Lung (tissue), 11 donors: ENCODE measurements at regions not wholly inside any gene's neighbourhood (a gene's known extent, or its start where the extent isn't known, plus 50 kb on each side); places are given as distances from the start of the nearest gene placed in this dataset.

Experiments used
- ATAC-seq: fragments of 200-7000 bp; cut with Tn5 transposase; one replicate; pipeline ENCODE4 v1.9.1; 2020; ENCODE audit warnings: moderate number of reproducible peaks; ENCODE audit not compliant: insufficient read depth, low FRiP score
- DNase-seq, 3 donors: peaks; one replicate each; pipeline ENCODE4 v3.0.0-alpha.2; 2013 to 2017
- H3K27ac ChIP-seq, 2 donors: one replicate each; pipeline ENCODE4 v1.5.1; 2013; ENCODE audit warnings: mild to moderate bottlenecking in 2 of 2, moderate library complexity in 2 of 2, control low read depth in 1 of 2, inconsistent platforms in 1 of 2, low read depth in 1 of 2, low read length in 1 of 2
- H3K27me3 ChIP-seq, 3 donors: one replicate each; pipeline ENCODE4 v1.5.1; 2013; ENCODE audit warnings: low read length in 2 of 3; ENCODE audit not compliant: control insufficient read depth in 3 of 3, insufficient read depth in 3 of 3
- H3K36me3 ChIP-seq, 4 donors: one replicate each; pipeline ENCODE4 v1.5.1; 2013; ENCODE audit warnings: low read length in 4 of 4, mild to moderate bottlenecking in 1 of 4, moderate library complexity in 1 of 4; ENCODE audit not compliant: control insufficient read depth in 4 of 4, insufficient read depth in 4 of 4
- H3K4me1 ChIP-seq, 5 donors: one replicate each; pipeline ENCODE4 v1.5.1; 2013; ENCODE audit warnings: low read length in 5 of 5, mild to moderate bottlenecking in 2 of 5, moderate library complexity in 1 of 5; ENCODE audit not compliant: control insufficient read depth in 5 of 5, insufficient read depth in 5 of 5
- H3K4me3 ChIP-seq: one replicate; pipeline ENCODE4 v1.5.1; 2013; ENCODE audit warnings: mild to moderate bottlenecking, control low read depth, moderate library complexity
- H3K9ac ChIP-seq, 2 donors: one replicate each; pipeline ENCODE4 v1.5.1; 2013; ENCODE audit warnings: low read length in 2 of 2, control low read depth in 1 of 2; ENCODE audit not compliant: insufficient read depth in 1 of 2
- H3K9me3 ChIP-seq, 4 donors: one replicate each; pipeline ENCODE4 v1.5.1; 2013; ENCODE audit warnings: low read length in 3 of 4, mild to moderate bottlenecking in 1 of 4, moderate library complexity in 1 of 4; ENCODE audit not compliant: control insufficient read depth in 4 of 4, insufficient read depth in 3 of 4
- CTCF ChIP-seq: IDR thresholded peaks from 2 replicates; pipeline ENCODE4 v1.5.1; 2012; ENCODE audit warnings: mild to moderate bottlenecking; ENCODE audit errors: control extremely low read depth, extremely low read depth
- WGBS, 2 donors: extraction: QIAGEN DNeasy Blood & Tissue Kit; methylation state at CpG; one replicate each; pipeline ENCODE4 v1.1.7; 2013; 5-methylcytosine and 5-hydroxymethylcytosine counted together
- donor health status: control.
- donor health status: control.
- donor health status: Bipolar disorder and iron deficiency.
- donor health status: healthy.
- donor health status: DM: yes; HTN: yes; CAD: no.

- H3K36me3 ChIP-seq: no peaks in the 10 kb centered on the region
- DNase-seq (no peak), ATAC-seq (no peak)
- WGBS, 2 donors: 75 to 77% methylated on average over 7 of the region's 7 CpGs
- no peak overlapping the region for H3K9ac ChIP-seq
- peaks cover 0 to 10% (median 0%) of the 10 kb centered on the region in 4 donors for H3K9me3 ChIP-seq
- TF ChIP-seq CTCF: no peak
- H3K27me3 ChIP-seq: no peaks in the 10 kb centered on the region
- no peaks in the 10 kb centered on the region for H3K4me1 ChIP-seq
- no peak overlapping the region for H3K4me3 ChIP-seq
- H3K27ac ChIP-seq: no peak overlapping the region
Observed at GRCh38 chr9:19550009-19550408, 141.2 kb downstream of the ACER2 start.

- WGBS, 2 donors: 70 to 89% methylated on average over 3 of the region's 3 CpGs
- no peak for DNase-seq
- no peaks in the 10 kb centered on the region for H3K27me3 ChIP-seq
- H3K36me3 ChIP-seq: no peaks in the 10 kb centered on the region
- peaks cover 0 to 3% (median 0%) of the 10 kb centered on the region in 4 donors for H3K9me3 ChIP-seq
- H3K9ac ChIP-seq: no peak overlapping the region
- TF ChIP-seq CTCF: no peak
- ATAC-seq: no peak
- no peak overlapping the region for H3K4me3 ChIP-seq
- no peaks in the 10 kb centered on the region for H3K4me1 ChIP-seq
- H3K27ac ChIP-seq: no peak overlapping the region
Observed at GRCh38 chr9:19533373-19533772, 124.6 kb downstream of the ACER2 start.

GRCh38 chr9:19527663-19528062 is 118.9 kb downstream of the ACER2 start:
- DNase-seq (peak in 1 of 3 donors; percentile 4), ATAC-seq (no peak)
- Histone ChIP-seq H3K9ac (no peak overlapping the region), H3K9me3 (no peaks in the 10 kb centered on the region), H3K4me1 (no peaks in the 10 kb centered on the region), H3K4me3 (no peak overlapping the region), H3K27me3 (no peaks in the 10 kb centered on the region), H3K36me3 (no peaks in the 10 kb centered on the region), H3K27ac (no peak overlapping the region)
- WGBS, 2 donors: 57 to 77% methylated on average over 3 of the region's 3 CpGs
- no peak for TF ChIP-seq CTCF

- 70 to 74% methylated on average over 2 of the region's 2 CpGs for WGBS, 2 donors
Observed at GRCh38 chr9:19522558-19522957, 113.7 kb downstream of the ACER2 start.

More at GRCh38 chr9:19522558-19522957, 113.7 kb downstream of the ACER2 start:
- Histone ChIP-seq H3K9me3 (no peaks in the 10 kb centered on the region), H3K27ac (no peak overlapping the region), H3K4me1 (no peaks in the 10 kb centered on the region), H3K27me3 (no peaks in the 10 kb centered on the region), H3K36me3 (no peaks in the 10 kb centered on the region), H3K9ac (no peak overlapping the region), H3K4me3 (no peak overlapping the region)
- DNase-seq (no peak), ATAC-seq (no peak)
- no peak for TF ChIP-seq CTCF
